GM12873 (cell line): ENCODE measurements at regions not wholly inside any gene's neighbourhood (a gene's known extent, or its start where the extent isn't known, plus 50 kb on each side); places are given as distances from the start of the nearest gene placed in this dataset.

Experiments used
- TF ChIP-seq, protein P1 (sequence below): IDR thresholded peaks from 2 replicates; pipeline ENCODE4 v1.5.1; 2012; ENCODE audit warnings: low read depth, mild to moderate bottlenecking, moderate library complexity, low read length, control low read depth; ENCODE audit not compliant: insufficient read depth; ENCODE audit errors: missing control alignments

GRCh38 chr5:93807846-93808245 lies 66.4 kb upstream of the POU5F2 start:
- TF ChIP-seq, protein P1, sequence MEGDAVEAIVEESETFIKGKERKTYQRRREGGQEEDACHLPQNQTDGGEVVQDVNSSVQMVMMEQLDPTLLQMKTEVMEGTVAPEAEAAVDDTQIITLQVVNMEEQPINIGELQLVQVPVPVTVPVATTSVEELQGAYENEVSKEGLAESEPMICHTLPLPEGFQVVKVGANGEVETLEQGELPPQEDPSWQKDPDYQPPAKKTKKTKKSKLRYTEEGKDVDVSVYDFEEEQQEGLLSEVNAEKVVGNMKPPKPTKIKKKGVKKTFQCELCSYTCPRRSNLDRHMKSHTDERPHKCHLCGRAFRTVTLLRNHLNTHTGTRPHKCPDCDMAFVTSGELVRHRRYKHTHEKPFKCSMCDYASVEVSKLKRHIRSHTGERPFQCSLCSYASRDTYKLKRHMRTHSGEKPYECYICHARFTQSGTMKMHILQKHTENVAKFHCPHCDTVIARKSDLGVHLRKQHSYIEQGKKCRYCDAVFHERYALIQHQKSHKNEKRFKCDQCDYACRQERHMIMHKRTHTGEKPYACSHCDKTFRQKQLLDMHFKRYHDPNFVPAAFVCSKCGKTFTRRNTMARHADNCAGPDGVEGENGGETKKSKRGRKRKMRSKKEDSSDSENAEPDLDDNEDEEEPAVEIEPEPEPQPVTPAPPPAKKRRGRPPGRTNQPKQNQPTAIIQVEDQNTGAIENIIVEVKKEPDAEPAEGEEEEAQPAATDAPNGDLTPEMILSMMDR: no peak

- TF ChIP-seq, protein P1: no peak
Observed at GRCh38 chr5:93805616-93806379, 64.4 kb upstream of the POU5F2 start.

DNA sequence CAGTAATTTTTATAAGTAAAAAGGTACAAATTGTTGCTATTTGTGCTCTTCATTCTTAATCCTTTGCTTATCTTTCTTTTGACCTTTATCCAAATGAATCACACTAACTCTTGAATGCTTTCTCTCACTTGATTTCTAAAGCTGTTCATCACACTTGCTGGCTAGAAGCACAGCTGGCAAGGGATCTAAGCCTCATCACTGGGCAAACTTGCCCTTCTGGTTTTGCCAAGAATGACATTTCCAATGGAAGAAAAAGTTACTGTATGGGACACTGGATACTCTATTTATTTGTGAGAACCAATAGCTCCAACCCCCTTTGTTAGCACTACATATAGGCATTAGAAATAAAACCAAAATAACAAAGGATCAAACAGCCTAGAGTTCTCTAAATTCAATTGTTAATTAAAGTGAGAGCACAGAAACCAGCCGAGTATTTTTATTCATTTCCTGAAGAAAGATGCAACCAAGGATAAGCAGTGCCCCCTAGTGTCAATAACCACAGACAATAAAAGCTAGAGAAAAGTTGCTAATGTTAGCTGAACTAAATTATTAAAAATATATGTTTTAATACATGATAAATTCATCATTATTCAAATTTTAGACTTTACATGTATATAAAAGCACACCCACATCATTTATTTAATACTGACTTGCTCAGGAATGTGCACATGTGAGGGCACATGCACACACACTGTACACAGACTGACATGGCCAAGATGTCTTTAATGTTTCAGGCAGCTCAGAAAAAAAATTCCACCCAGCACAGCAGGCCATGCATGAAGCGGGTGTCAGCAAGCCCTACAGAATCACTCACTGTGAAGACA lies 59.8 kb upstream of the POU5F2 start:
- TF ChIP-seq, protein P1: peak; percentile 54

- TF ChIP-seq, protein P1: no peak
Observed at GRCh38 chr5:93794954-93795353, 53.6 kb upstream of the POU5F2 start.

GRCh38 chr5:93793159-93793781 lies 51.9 kb upstream of the POU5F2 start:
- TF ChIP-seq, protein P1: no peak

DNA sequence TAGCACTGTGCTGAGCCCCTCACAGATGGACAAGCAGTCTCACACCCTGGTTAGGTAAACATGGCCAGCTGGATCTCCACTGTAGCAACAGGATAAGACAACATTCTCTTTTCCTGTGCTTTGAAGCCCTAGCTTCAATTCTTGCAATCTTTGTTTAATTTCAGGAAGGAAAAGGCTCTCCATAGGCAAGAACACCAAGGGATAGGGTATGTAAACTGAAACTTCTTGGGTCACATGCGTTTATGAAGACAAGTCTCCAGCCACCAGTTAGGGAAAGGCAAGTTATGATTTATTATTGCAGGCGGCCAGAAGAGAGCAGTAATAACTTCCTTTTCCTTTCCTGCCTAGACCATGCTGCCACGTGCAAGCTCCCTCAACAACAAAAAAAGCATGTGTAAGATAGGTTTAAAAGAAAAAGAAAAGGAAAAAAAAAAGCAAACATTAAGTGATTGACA lies 50.1 kb upstream of the POU5F2 start:
- TF ChIP-seq, protein P1: no peak
